Thymus (tissue), 11 donors: ENCODE measurements at regions not wholly inside any gene's neighbourhood (a gene's known extent, or its start where the extent isn't known, plus 50 kb on each side); places are given as distances from the start of the nearest gene placed in this dataset.

Source experiments
- DNase-seq, 9 donors: peaks; one replicate each; pipeline ENCODE4 v3.0.0-alpha.2; 2013; ENCODE audit warnings: low spot score in 9 of 9, low read depth in 6 of 9, missing footprints in 1 of 9
- H3K27ac ChIP-seq, 2 donors: one replicate each; pipeline ENCODE4 v1.5.1; 2013; ENCODE audit warnings: control low read depth in 1 of 2, low read depth in 1 of 2, low read length in 1 of 2, mild to moderate bottlenecking in 1 of 2, moderate library complexity in 1 of 2
- H3K27me3 ChIP-seq, 2 donors: one replicate each; pipeline ENCODE4 v1.5.1; 2013; ENCODE audit warnings: low read length in 1 of 2; ENCODE audit not compliant: control insufficient read depth in 2 of 2, insufficient read depth in 1 of 2
- H3K36me3 ChIP-seq, 2 donors: one replicate each; pipeline ENCODE4 v1.5.1; 2013; ENCODE audit warnings: low read length in 1 of 2, mild to moderate bottlenecking in 1 of 2, moderate library complexity in 1 of 2; ENCODE audit not compliant: control insufficient read depth in 2 of 2, insufficient read depth in 2 of 2
- H3K4me1 ChIP-seq, 2 donors: one replicate each; pipeline ENCODE4 v1.5.1; 2013; ENCODE audit warnings: low read length in 2 of 2; ENCODE audit not compliant: control insufficient read depth in 2 of 2, insufficient read depth in 2 of 2
- H3K4me3 ChIP-seq, 2 donors: one replicate each; pipeline ENCODE4 v1.5.1; 2013; ENCODE audit warnings: low read length in 2 of 2, control low read depth in 1 of 2, mild to moderate bottlenecking in 1 of 2
- H3K9me3 ChIP-seq, 2 donors: one replicate each; pipeline ENCODE4 v1.5.1; 2013; ENCODE audit warnings: low read length in 1 of 2, mild to moderate bottlenecking in 1 of 2; ENCODE audit not compliant: control insufficient read depth in 2 of 2, insufficient read depth in 1 of 2
- WGBS: extraction: QIAGEN DNeasy Blood & Tissue Kit; methylation state at CpG from one replicate; pipeline ENCODE4 v1.1.7; 2013; 5-methylcytosine and 5-hydroxymethylcytosine counted together
- donor health status: healthy.

DNA sequence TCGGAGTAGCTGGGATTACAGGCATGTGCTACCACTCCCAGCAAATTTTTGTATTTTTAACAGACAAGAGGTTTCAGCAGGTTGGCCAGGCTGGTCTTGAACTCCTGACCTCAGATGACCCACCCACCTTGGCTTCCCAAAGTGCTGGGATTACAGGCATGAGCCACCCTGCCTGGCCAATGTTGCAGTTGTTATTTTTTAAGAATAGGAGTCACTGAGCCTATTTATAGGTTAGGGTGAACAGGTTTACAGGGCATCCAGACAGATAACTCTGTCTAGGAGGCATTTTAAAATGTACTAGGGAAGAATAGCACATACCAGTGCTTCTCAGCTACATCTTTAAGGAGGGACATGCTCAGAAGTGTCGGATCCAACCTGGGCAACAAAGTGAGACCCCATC is 60.1 kb upstream of the BNC2 start:
- DNase-seq, result no peak
- no peak overlapping the region for H3K4me3 ChIP-seq
- H3K36me3 ChIP-seq, result no peaks in the 10 kb centered on the region
- no peaks in the 10 kb centered on the region for H3K27me3 ChIP-seq
- WGBS, result 94% methylated on average over 2 of the region's 2 CpGs
- H3K9me3 ChIP-seq, result no peaks in the 10 kb centered on the region
- no peak overlapping the region for H3K27ac ChIP-seq
- H3K4me1 ChIP-seq, result no peaks in the 10 kb centered on the region

DNA sequence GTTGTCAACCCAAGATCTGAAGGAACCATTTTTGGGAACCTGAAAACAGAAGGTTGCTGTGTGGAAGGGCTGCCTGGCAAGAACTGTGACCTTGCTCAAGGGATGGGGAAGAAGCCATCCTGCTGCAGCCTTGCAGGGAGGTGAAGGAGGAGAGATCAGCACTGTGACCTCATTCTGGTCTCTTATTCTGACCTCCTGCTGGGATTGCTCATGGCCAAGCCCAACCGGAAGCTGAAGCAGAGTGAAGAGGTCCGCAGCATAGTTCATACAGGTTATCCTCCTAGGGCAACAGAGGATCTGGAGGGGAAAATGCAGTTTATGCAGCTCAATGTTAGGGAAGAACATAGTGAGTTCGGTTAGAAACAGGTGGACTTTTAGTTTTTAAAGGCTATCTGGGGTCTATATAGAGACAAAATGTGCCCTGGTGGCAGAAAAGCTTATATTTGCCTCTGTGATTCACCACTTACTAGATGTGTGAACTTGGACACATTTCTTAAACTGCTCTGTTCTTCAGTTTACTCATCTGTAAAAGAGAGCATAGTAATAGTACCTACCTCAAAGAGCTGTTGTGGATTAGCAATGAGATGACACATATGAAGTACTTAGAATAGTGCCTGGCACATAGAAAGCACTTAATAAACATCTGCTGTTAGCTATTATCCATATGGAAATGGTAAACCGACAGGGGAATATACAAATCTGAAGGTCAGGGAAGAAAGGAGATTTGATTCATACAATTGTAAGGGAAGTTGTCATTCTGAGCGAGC is 57.9 kb upstream of the BNC2 start:
- no peaks in the 10 kb centered on the region for H3K27me3 ChIP-seq
- DNase-seq, result no peak
- H3K4me1 ChIP-seq, result no peaks in the 10 kb centered on the region
- H3K27ac ChIP-seq, result no peak overlapping the region
- no peaks in the 10 kb centered on the region for H3K36me3 ChIP-seq
- H3K4me3 ChIP-seq, result no peak overlapping the region
- H3K9me3 ChIP-seq, result no peaks in the 10 kb centered on the region
- WGBS, result 96% methylated on average over 5 of the region's 5 CpGs

DNA sequence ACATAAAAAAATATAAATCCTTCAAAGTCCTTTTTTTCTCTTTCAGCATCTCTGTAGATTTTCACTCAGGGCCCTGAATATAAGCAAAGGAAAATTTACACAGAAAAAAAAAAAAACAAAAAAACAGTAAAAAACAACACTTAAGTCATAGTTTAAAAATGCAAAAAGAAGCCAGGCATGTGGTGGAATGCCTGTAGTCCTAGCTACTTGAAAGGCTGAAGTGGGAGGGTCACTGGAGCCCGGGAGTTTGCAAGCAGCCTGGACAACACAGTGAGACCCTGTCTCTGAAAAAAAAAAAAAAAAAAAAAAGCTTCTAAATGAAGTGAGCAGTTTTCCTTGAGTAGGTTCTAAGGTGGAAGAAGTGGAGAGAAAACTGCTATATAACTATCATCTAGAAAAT is 55.0 kb upstream of the BNC2 start:
- H3K9me3 ChIP-seq, result no peaks in the 10 kb centered on the region
- no peak overlapping the region for H3K27ac ChIP-seq
- no peak overlapping the region for H3K4me3 ChIP-seq
- H3K4me1 ChIP-seq, result no peaks in the 10 kb centered on the region
- no peak for DNase-seq
- WGBS, result 90% methylated on average over 1 of the region's 1 CpG
- no peaks in the 10 kb centered on the region for H3K27me3 ChIP-seq
- no peaks in the 10 kb centered on the region for H3K36me3 ChIP-seq

DNA sequence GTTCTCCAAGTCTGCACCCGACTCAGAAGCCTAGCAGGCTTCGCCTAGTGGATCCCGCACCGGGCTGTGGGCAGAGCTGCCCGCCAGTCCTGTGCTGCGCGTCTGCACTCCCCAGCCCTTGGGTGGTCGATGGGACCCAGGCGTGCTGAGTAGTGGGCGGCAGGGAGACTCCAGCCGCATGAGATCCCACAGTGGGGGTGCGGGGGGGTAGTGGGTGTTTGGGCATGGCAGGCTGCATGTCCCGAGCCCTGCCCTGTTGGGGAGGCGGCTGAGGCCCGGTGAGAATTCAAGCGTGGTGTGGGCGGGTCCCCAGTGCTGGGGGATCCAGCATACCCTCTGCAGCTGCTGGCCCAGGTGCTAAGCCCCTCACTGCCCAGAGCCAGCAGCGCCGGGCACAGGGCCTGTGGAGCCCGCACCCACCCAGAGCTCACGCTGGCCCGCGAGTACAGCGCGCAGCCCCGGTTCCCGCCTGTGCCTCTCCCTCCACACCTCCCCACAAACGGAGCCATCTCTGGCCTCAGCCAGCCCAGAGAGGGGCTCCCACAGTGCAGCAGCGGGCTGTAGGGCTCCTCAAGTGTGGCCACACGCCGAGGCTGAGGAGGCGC is 53.9 kb upstream of the BNC2 start:
- Histone ChIP-seq H3K9me3 (no peaks in the 10 kb centered on the region), H3K4me3 (no peak overlapping the region), H3K27ac (no peak overlapping the region), H3K4me1 (no peaks in the 10 kb centered on the region), H3K27me3 (no peaks in the 10 kb centered on the region), H3K36me3 (no peaks in the 10 kb centered on the region)
- no peak for DNase-seq
- 99% methylated on average over 32 of the region's 32 CpGs for WGBS

DNA sequence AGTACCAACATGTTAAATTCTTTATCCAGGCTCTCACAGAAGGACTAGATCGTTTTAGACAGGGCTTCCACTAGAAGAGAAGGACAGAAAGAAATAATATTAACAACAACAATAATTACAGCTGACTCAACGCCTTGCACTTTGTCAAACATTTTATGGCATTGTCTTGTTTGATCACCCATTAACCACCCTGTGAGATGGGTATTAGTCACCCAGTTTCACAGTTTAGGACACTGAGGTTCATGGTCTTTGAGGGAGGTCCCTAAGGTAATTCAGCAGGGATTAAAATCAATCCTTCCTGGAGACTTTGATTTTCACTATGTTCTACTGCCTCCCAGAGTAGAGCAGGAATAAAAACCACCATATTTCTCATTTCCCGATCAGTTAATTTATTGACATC is 51.4 kb upstream of the BNC2 start:
- 89% methylated on average over 3 of the region's 3 CpGs for WGBS
- no peaks in the 10 kb centered on the region for H3K36me3 ChIP-seq

More for the DNA sequence above, 51.4 kb upstream of the BNC2 start:
- DNase-seq, result no peak
- H3K4me3 ChIP-seq, result no peak overlapping the region
- no peaks in the 10 kb centered on the region for H3K4me1 ChIP-seq
- H3K27ac ChIP-seq, result no peak overlapping the region
- H3K27me3 ChIP-seq, result no peaks in the 10 kb centered on the region
- H3K9me3 ChIP-seq, result no peaks in the 10 kb centered on the region
